Esophagus squamous epithelium (tissue), 5 donors: ENCODE measurements at regions not wholly inside any gene's neighbourhood (a gene's known extent, or its start where the extent isn't known, plus 50 kb on each side); places are given as distances from the start of the nearest gene placed in this dataset.

Source experiments
- DNase-seq: peaks from one replicate; lab custom pipeline; 2025; lab: John Stamatoyannopoulos, UW
- H3K27ac ChIP-seq, 4 donors: fragments of 200-600 bp; sonication (generic); one replicate each; pipeline ENCODE4 v1.5.1; 2016 to 2019; ENCODE audit warnings: mild to moderate bottlenecking in 1 of 4
- H3K27me3 ChIP-seq, 4 donors: fragments of 200-600 bp; sonication (generic); 1 replicate in 3 of 4; 2 replicates in 1 of 4; pipeline versions ENCODE4 v1.5.1 to v1.6.0; 2017 to 2021; ENCODE audit warnings: antibody characterized with exemption in 1 of 4
- H3K36me3 ChIP-seq, 3 donors: fragments of 200-600 bp; sonication (generic); one replicate each; pipeline ENCODE4 v1.5.1; 2016 to 2019
- H3K4me1 ChIP-seq, 3 donors: fragments of 200-600 bp; sonication (generic); one replicate each; pipeline ENCODE4 v1.5.1; 2017 to 2019
- H3K4me3 ChIP-seq, 4 donors: fragments of 200-600 bp; sonication (generic); 1 replicate in 3 of 4; 2 replicates in 1 of 4; pipeline ENCODE4 v1.5.1; 2016 to 2019; ENCODE audit warnings: mild to moderate bottlenecking in 2 of 4, moderate library complexity in 1 of 4
- H3K9me3 ChIP-seq, 3 donors: fragments of 200-600 bp; sonication (generic); one replicate each; pipeline ENCODE4 v1.5.1; 2016 to 2019
- CTCF ChIP-seq, 6 experiments: fragments of 450-650 bp in 4 of 6; fragments of 200-600 bp in 2 of 6; sonication (generic) in 2 of 6; IDR thresholded peaks; one replicate each; pipeline ENCODE4 v1.5.1; 2016 to 2019; ENCODE audit warnings: antibody characterized with exemption in 6 of 6, mild to moderate bottlenecking in 4 of 6, moderate library complexity in 4 of 6
- POLR2A ChIP-seq, 4 donors: fragments of 450-650 bp; IDR thresholded peaks; one replicate each; pipeline ENCODE4 v1.6.1; 2017; ENCODE audit warnings: antibody characterized with exemption in 4 of 4, mild to moderate bottlenecking in 4 of 4, moderate library complexity in 3 of 4
- WGBS, 2 donors: methylation state at CpG; one replicate each; pipeline ENCODE4 v1.1.5; 2018; 5-methylcytosine and 5-hydroxymethylcytosine counted together
- intact Hi-C: fragments of 100-400 bp; cut with DNase I; formaldehyde crosslinking; loops from one replicate; pipeline ENCODE4 v1.15.0; 2022
- donor health status: DM: yes; HTN: yes; CAD: no.

GRCh38 chr2:65553504-65554074, 121.2 kb upstream of the SPRED2 start:
- TF ChIP-seq POLR2A (IDR thresholded peaks at IDR 0.05): no peak
- TF ChIP-seq CTCF (IDR thresholded peaks at IDR 0.05): no peak
- intact Hi-C loops: loop anchor here (5.0 kb wide), 1 partner anchor 286 kb away; no protein-coding TSS in a partner anchor
- 28 to 48% methylated on average over 9 to 10 of the region's 10 CpGs for WGBS, 2 donors
- peaks cover 0 to 9% (median 2%) of the 10 kb centered on the region in 3 donors for H3K4me1 ChIP-seq
- peaks cover 0 to 3% (median 0%) of the 10 kb centered on the region in 4 donors for H3K27me3 ChIP-seq
- H3K36me3 ChIP-seq: no peaks in the 10 kb centered on the region
- no peak for DNase-seq
- no peak overlapping the region for H3K27ac ChIP-seq
- no peaks in the 10 kb centered on the region for H3K9me3 ChIP-seq
- H3K4me3 ChIP-seq: no peak overlapping the region

GRCh38 chr2:65551528-65551927, 119.1 kb upstream of the SPRED2 start:
- Histone ChIP-seq H3K9me3 (no peaks in the 10 kb centered on the region), H3K4me1 (peaks cover 0 to 9% (median 2%) of the 10 kb centered on the region in 3 donors), H3K27ac (no peak overlapping the region), H3K4me3 (no peak overlapping the region), H3K36me3 (no peaks in the 10 kb centered on the region), H3K27me3 (peaks cover 0 to under 1% (median 0%) of the 10 kb centered on the region in 4 donors)
- DNase-seq: no peak
- no peak for TF ChIP-seq POLR2A (IDR thresholded peaks at IDR 0.05)
- TF ChIP-seq CTCF (IDR thresholded peaks at IDR 0.05): no peak
- intact Hi-C loops: loop anchor here (5.0 kb wide), 1 partner anchor 284 kb away; no protein-coding TSS in a partner anchor
- WGBS, 2 donors: 89 to 90% methylated on average over 7 of the region's 7 CpGs

DNA sequence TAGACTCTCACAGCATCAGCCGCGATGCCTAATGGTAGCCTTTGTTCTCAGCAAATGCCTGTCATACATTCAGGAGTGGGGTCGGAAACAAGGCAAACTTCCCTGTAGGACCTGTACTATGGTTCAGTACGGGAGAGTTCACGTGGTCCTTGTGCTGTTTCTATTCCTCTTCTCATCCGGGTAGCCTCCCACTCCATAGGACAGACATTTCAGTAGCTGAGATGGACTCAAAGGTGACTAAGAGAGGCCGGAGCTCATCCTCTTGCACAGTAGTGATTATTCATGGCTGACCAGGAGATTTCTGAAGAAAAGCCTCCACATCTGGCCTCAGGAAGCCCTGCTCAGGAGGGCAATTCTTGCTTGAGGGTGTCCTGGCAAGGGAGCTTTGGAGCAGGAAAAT, 117.8 kb upstream of the SPRED2 start:
- peaks cover 0 to 14% (median 8%) of the 10 kb centered on the region in 3 donors for H3K4me1 ChIP-seq
- no peak overlapping the region for H3K27ac ChIP-seq
- no peaks in the 10 kb centered on the region for H3K9me3 ChIP-seq
- no peak for DNase-seq
- TF ChIP-seq POLR2A (IDR thresholded peaks at IDR 0.05): no peak
- WGBS, 2 donors: 0 to 56% methylated on average over 1 to 7 of the region's 7 CpGs
- no peaks in the 10 kb centered on the region for H3K27me3 ChIP-seq
- H3K36me3 ChIP-seq: no peaks in the 10 kb centered on the region
- intact Hi-C loops: loop anchor here (5.0 kb wide), 1 partner anchor 283 kb away; no protein-coding TSS in a partner anchor
- no peak overlapping the region for H3K4me3 ChIP-seq

DNA sequence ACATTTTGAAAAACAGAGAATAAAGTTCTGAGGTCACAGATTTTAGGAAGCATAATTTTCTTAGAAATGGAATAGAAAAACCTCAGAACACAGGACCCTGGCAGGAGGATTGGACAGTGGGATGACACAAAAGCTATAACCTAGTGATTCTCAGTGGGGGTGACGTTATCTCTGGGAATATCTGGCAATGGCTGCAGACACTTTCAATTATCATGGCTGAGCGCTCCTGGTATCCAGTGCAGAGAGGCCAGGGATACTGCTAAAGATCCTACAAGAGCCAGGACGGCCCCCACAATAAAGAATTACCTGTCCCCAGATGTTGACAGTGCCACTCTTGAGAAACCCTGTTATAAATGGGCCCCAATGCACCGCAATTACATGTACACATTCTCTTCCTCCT, 117.2 kb upstream of the SPRED2 start:
- no peak for DNase-seq
- peaks cover 0 to 14% (median 8%) of the 10 kb centered on the region in 3 donors for H3K4me1 ChIP-seq
- intact Hi-C loops: loop anchor here (5.0 kb wide), 1 partner anchor 282 kb away; no protein-coding TSS in a partner anchor
- 88 to 91% methylated on average over 4 of the region's 4 CpGs for WGBS, 2 donors
- TF ChIP-seq CTCF (IDR thresholded peaks at IDR 0.05): no peak
- TF ChIP-seq POLR2A (IDR thresholded peaks at IDR 0.05): no peak
- no peaks in the 10 kb centered on the region for H3K27me3 ChIP-seq
- H3K36me3 ChIP-seq: no peaks in the 10 kb centered on the region
- H3K9me3 ChIP-seq: no peaks in the 10 kb centered on the region
- H3K27ac ChIP-seq: no peak overlapping the region
- H3K4me3 ChIP-seq: no peak overlapping the region

DNA sequence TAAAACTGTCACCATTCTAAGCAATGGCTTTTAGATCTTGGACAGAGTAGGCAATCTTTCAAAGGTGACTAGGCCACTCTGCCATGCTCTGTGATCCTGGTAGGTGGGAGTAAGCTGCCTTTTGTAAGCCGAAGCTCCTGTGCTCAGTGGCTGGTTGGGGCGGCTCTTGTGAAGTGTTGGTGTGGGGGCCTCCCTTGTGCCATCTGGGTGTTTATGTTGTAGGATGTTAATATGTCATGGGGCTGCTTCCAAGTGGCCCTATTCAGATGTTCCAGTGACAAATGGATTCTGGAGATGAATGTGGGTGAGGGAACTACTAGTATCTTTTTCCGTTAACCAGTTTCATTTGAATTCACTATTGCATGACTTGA, 116.8 kb upstream of the SPRED2 start:
- Histone ChIP-seq H3K27me3 (no peaks in the 10 kb centered on the region), H3K9me3 (no peaks in the 10 kb centered on the region), H3K36me3 (no peaks in the 10 kb centered on the region), H3K4me1 (peaks cover 0 to 14% (median 8%) of the 10 kb centered on the region in 3 donors), H3K27ac (no peak overlapping the region), H3K4me3 (no peak overlapping the region)
- WGBS, 2 donors: 75 to 97% methylated on average over 1 to 3 of the region's 3 CpGs
- intact Hi-C loops: no loop called here
- no peak for DNase-seq
- TF ChIP-seq CTCF (IDR thresholded peaks at IDR 0.05): no peak
- TF ChIP-seq POLR2A (IDR thresholded peaks at IDR 0.05): no peak
